NCI-H2081 treated with DMSO at 0.1 percent for 48 hours (cell line): ENCODE measurements at regions not wholly inside any gene's neighbourhood (a gene's known extent, or its start where the extent isn't known, plus 50 kb on each side); places are given as distances from the start of the nearest gene placed in this dataset.

Experiments
- DNase-seq: peaks from one replicate; lab custom pipeline; 2025; lab: John Stamatoyannopoulos, UW

DNA sequence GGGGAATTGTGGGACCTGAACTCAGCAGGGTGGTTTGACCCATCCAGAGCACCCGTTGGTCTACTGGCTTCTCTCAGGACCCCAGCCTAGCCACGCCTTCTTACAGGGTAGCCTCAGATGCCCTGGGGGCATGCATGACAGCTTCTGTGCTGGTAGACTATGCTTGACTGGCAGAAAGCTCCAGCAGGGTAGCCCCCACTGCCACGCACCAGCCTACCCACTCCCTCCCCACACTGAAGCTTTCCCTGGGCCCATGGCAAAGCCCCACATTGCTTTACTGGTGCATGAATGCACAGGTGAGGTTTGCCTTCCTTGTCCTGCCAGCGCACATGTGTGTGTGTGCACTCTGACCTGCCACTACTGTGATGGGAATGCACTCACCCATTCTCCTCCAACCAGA, 772.2 kb downstream of the LRFN5 start:
- no peak for DNase-seq

DNA sequence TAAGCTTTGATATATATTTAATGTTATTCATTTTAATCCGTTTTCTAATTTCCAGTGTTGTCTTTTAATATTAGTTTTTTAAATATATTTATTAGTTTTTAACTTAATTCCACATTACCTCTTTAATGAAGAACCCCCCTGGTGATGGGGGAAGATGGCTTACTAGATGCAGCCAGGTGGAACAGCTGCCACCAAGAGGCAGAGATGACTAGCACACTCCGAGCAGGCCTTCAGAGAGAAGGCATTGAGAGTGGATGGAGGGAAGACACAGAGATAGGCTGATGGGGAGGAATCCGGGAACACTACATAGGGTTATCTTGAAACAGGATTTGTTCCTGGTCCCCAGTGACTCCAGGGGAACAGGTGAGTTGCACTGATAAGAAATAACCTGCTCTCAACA, 771.6 kb downstream of the LRFN5 start:
- no peak for DNase-seq

GRCh38 chr14:42374332-42374731, 767.7 kb downstream of the LRFN5 start:
- DNase-seq = no peak

- no peak for DNase-seq
Observed at GRCh38 chr14:42370056-42370455, 763.4 kb downstream of the LRFN5 start.

DNA sequence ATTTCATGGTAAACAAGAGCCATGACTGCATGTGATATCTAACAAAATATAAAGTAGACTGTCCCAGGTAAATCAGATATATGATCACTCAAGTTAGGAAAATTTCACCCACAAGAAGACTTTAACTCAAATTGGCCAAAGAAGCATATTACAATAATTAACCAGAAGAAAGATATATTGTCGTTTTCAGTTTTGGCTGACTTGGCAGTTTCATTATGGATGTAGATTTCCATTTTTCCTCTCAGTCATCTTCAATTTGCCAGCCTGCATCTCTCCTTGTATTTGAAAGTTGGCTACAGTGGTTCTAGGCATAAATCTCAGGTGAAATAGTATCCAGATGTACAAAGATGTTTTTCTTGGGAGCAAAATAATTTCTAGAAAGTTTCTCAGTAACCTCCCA, 761.6 kb downstream of the LRFN5 start:
- no peak for DNase-seq

- no peak for DNase-seq
Observed at GRCh38 chr14:42353315-42353714, 746.6 kb downstream of the LRFN5 start.

- DNase-seq = no peak
Observed at GRCh38 chr14:42335918-42336317, 729.2 kb downstream of the LRFN5 start.

GRCh38 chr14:42334931-42335330, 728.3 kb downstream of the LRFN5 start:
- no peak for DNase-seq

DNA sequence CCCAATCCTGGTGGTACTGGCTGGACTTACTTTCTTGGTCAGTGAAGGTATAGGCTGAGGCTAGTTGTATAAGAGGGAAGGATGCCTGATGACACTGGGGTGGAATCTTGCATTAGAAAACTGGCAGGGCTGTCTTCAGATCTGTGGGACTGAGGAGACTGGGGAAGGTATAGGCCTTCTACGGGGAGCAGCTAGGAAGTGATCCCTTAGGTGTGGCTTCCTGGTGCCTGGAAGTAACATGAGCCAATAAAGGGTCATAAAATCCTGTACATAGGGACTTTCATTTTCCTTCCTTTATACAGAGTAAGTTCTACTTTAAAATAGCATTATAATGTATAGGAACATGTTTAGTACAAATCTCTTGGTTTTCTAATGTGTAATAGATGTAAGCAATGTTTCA, 716.8 kb downstream of the LRFN5 start:
- DNase-seq = no peak

GRCh38 chr14:42322531-42323284, 716.0 kb downstream of the LRFN5 start:
- DNase-seq = no peak

DNA sequence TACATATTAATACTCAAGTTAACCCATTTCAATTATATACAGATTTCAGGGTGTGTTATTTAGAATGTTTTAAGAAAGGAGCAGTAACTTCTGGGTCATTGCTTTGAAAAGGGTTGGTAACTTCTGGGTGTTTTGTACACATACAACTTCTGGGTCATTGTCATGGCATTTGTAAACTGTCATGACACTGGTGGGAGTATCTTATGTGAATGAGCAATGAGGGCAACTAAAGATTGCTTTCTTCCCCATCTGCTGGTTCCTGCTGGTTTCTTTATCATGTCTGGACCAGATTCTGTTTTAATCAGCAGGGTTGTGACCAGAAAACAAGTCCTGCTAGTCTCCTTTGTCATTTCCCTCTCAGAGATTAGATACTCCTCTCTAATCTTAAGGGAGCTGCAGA, 713.3 kb downstream of the LRFN5 start:
- no peak for DNase-seq

GRCh38 chr14:42316693-42317092, 710.0 kb downstream of the LRFN5 start:
- DNase-seq = no peak

- no peak for DNase-seq
Observed at GRCh38 chr14:42311876-42312275, 705.2 kb downstream of the LRFN5 start.

DNA sequence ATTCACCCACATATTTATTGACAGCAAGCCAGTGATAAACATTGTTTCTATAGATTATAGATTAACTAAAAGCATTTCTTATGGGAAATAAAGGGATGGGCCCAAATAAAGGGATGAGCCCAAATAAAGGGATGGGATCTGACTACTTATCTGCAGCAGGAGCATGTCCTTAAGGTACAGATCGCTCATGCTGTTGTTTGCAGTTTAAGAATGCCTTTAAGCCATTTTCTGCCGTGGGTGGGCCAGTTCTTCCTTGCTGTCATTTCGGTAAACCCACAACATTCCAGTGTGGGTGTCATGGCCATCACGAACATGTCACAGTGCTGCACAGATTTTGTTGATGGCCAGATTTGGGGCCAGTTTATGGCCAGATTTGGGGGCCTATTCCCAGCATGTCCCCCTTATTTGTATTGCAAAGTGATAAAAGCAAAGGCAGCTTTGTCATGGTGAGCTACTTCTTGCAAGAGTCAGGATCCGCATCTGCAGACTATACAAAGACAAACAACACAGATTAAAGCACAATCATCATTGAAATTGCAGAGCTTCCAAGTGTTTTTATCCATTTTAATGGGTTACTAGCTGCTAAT, 700.7 kb downstream of the LRFN5 start:
- DNase-seq = no peak

- DNase-seq = no peak
Observed at GRCh38 chr14:42299692-42300091, 693.0 kb downstream of the LRFN5 start.

GRCh38 chr14:42293180-42293579, 686.5 kb downstream of the LRFN5 start:
- no peak for DNase-seq

GRCh38 chr14:42277840-42278239, 671.2 kb downstream of the LRFN5 start:
- DNase-seq = no peak

- no peak for DNase-seq
Observed at GRCh38 chr14:42269234-42269633, 662.6 kb downstream of the LRFN5 start.

- DNase-seq = no peak
Observed at GRCh38 chr14:42248131-42248530, 641.5 kb downstream of the LRFN5 start.

- DNase-seq = no peak
Observed at GRCh38 chr14:42241101-42241500, 634.4 kb downstream of the LRFN5 start.

DNA sequence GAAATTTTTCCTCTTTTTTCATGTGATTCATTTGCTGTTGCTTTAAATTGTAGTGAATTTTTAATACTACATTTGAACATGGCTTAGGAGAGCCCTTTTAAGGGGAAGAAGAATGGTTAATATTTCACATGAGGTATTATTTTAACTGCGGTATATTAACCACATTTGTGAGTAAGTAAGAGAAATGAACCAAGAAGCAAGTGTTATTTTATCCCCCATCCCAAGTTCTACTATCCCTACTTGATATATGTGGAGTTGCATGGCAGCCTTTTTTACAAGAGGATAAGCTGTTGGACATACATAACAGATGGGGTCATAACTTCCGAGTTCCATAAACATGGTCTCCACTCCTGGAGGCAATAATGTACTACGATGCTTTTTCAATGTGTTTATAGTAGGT, 623.3 kb downstream of the LRFN5 start:
- no peak for DNase-seq

GRCh38 chr14:42229294-42229693, 622.6 kb downstream of the LRFN5 start:
- DNase-seq = no peak

- DNase-seq = no peak
Observed at GRCh38 chr14:42228611-42229010, 621.9 kb downstream of the LRFN5 start.
